Panc1 (cell line): ENCODE measurements at regions not wholly inside any gene's neighbourhood (a gene's known extent, or its start where the extent isn't known, plus 50 kb on each side); places are given as distances from the start of the nearest gene placed in this dataset.

Source experiments
- ATAC-seq: fragments of 200-7000 bp; cut with Tn5 transposase; 2 replicates; pipeline ENCODE4 v1.9.1; 2020; ENCODE audit warnings: mild to moderate bottlenecking, moderate library complexity
- BruUV-seq: library from RNA; stranded (reverse); fragments of 400-500 nt; replicated peaks from 2 replicates; lab custom pipeline; 2021; lab: Mats Ljungman, UMichigan
- CTCF ChIA-PET: fragments of 300-600 bp; sonication (Branson Sonifier 250); formaldehyde crosslinking; loops from one replicate; lab custom pipeline; 2022; ENCODE audit warnings: antibody characterized with exemption; lab: Charles Lee
- POLR2A ChIA-PET: fragments of 300-600 bp; sonication (Branson Sonifier 250); formaldehyde crosslinking; loops from one replicate; lab custom pipeline; 2022; ENCODE audit warnings: antibody characterized with exemption; lab: Charles Lee
- DNase-seq: peaks from one replicate; pipeline ENCODE4 v3.0.0-alpha.2; 2010; ENCODE audit warnings: low read depth, low spot score
- H3K27ac ChIP-seq: 2 replicates; pipeline ENCODE4 v1.5.1; 2011; ENCODE audit warnings: mild to moderate bottlenecking, low read length, inconsistent platforms
- H3K27me3 ChIP-seq: fragments of 200-500 bp; sonication (Bioruptor generic); 2 replicates; pipeline ENCODE4 v1.6.0; 2014; ENCODE audit warnings: low read length, inconsistent platforms; ENCODE audit not compliant: control insufficient read depth, insufficient read depth
- H3K36me3 ChIP-seq: fragments of 200-500 bp; sonication (Bioruptor generic); 2 replicates; pipeline ENCODE4 v1.5.1; 2014; ENCODE audit warnings: inconsistent platforms, mild to moderate bottlenecking, low read length, moderate library complexity; ENCODE audit not compliant: control insufficient read depth, insufficient read depth
- H3K4me1 ChIP-seq: 2 replicates; pipeline ENCODE4 v1.5.1; 2011; ENCODE audit warnings: inconsistent platforms, mild to moderate bottlenecking, low read length, moderate library complexity; ENCODE audit not compliant: control insufficient read depth, insufficient read depth
- H3K4me3 ChIP-seq, 2 experiments: 2 replicates each; pipeline ENCODE4 v1.5.1; 2011 to 2012; ENCODE audit warnings: low read depth in 2 of 2, low read length in 2 of 2, mild to moderate bottlenecking in 2 of 2, inconsistent platforms in 1 of 2, moderate library complexity in 1 of 2
- H3K9me3 ChIP-seq: fragments of 200-500 bp; sonication (Bioruptor generic); 2 replicates; pipeline ENCODE4 v1.5.1; 2014; ENCODE audit warnings: low read depth, mild to moderate bottlenecking, inconsistent platforms, low read length, moderate library complexity; ENCODE audit not compliant: control insufficient read depth, insufficient read depth
- CTCF ChIP-seq: fragments of 450-650 bp; IDR thresholded peaks from 2 replicates; pipeline ENCODE4 v1.5.1; 2017; ENCODE audit warnings: mild to moderate bottlenecking
- POLR2AphosphoS5 ChIP-seq: IDR thresholded peaks from 2 replicates; pipeline ENCODE4 v1.6.1; 2012; ENCODE audit warnings: mild to moderate bottlenecking, low read depth, low read length, moderate library complexity
- REST ChIP-seq, 2 experiments: IDR thresholded peaks; 2 replicates each; pipeline ENCODE4 v1.6.1; 2011 to 2012; ENCODE audit warnings: low read depth in 2 of 2, control low read depth in 1 of 2, low read length in 1 of 2, mild to moderate bottlenecking in 1 of 2, moderate library complexity in 1 of 2; ENCODE audit not compliant: insufficient read depth in 1 of 2
- SIN3A ChIP-seq: IDR thresholded peaks from 2 replicates; pipeline ENCODE4 v1.6.1; 2012; ENCODE audit warnings: low read depth, mild to moderate bottlenecking, low read length, moderate library complexity, borderline replicate concordance; ENCODE audit not compliant: insufficient read depth
- TCF7L2 ChIP-seq: IDR thresholded peaks from 2 replicates; pipeline ENCODE4 v1.6.1; 2011; ENCODE audit warnings: mild to moderate bottlenecking, low read depth, low read length, inconsistent platforms
- in situ Hi-C: cut with HindIII; loops from 2 replicates; pipeline ENCODE4 v1.10.0; 2016; ENCODE audit warnings: low sequenced_read_pairs, low pct_unique_long_range_greater_than_20kb
- intact Hi-C: fragments of 100-400 bp; cut with micrococcal nuclease; formaldehyde crosslinking; loops from one replicate; pipeline ENCODE4 v1.10.0; 2022; ENCODE audit not compliant: unreplicated experiment

GRCh38 chr5:28214292-28214691, 1175.9 kb upstream of the CDH9 start:
- DNase-seq, result no peak
- in situ Hi-C loops (no loop called here), intact Hi-C loops (no loop called here)
- POLR2A ChIA-PET, result no interaction called here
- ATAC-seq, result no peak
- no peaks in the 10 kb centered on the region for H3K27me3 ChIP-seq
- H3K36me3 ChIP-seq, result no peaks in the 10 kb centered on the region
- no TSS peak for BruUV-seq
- CTCF ChIA-PET, result no interaction called here
- H3K4me3 ChIP-seq, result no peak overlapping the region
- H3K27ac ChIP-seq, result no peak overlapping the region
- TF ChIP-seq REST (IDR thresholded peaks at IDR 0.05; ENCODE audit: insufficient read depth in 1 of 2, low read depth in 2 of 2, low read length in 1 of 2) (no peak), TCF7L2 (no peak), POLR2AphosphoS5 (no peak), SIN3A (no peak), CTCF (no peak)
- no peaks in the 10 kb centered on the region for H3K4me1 ChIP-seq
- no peaks in the 10 kb centered on the region for H3K9me3 ChIP-seq

- Histone ChIP-seq H3K27ac (no peak overlapping the region), H3K27me3 (no peaks in the 10 kb centered on the region), H3K4me1 (no peaks in the 10 kb centered on the region), H3K4me3 (no peak overlapping the region), H3K9me3 (no peaks in the 10 kb centered on the region), H3K36me3 (no peaks in the 10 kb centered on the region)
- in situ Hi-C loops, result no loop called here
- ATAC-seq (no peak), DNase-seq (no peak)
- CTCF ChIA-PET, result interaction anchor here (0.6 kb wide), 1 partner anchor 208 kb away, joined by 7 read pairs; no protein-coding TSS in a partner anchor
- BruUV-seq, result no TSS peak
- POLR2A ChIA-PET, result no interaction called here
- TF ChIP-seq SIN3A (no peak), CTCF (no peak), TCF7L2 (no peak), REST (IDR thresholded peaks at IDR 0.05; ENCODE audit: insufficient read depth in 1 of 2, low read depth in 2 of 2, low read length in 1 of 2) (no peak), POLR2AphosphoS5 (no peak)
- intact Hi-C loops, result no loop called here
These were observed 1170.0 kb upstream of the CDH9 start for GRCh38 chr5:28208356-28208755.
